ENCODE measurements at regions not wholly inside any gene's neighbourhood (a gene's known extent, or its start where the extent isn't known, plus 50 kb on each side); places are given as distances from the start of the nearest gene placed in this dataset.

DNA sequence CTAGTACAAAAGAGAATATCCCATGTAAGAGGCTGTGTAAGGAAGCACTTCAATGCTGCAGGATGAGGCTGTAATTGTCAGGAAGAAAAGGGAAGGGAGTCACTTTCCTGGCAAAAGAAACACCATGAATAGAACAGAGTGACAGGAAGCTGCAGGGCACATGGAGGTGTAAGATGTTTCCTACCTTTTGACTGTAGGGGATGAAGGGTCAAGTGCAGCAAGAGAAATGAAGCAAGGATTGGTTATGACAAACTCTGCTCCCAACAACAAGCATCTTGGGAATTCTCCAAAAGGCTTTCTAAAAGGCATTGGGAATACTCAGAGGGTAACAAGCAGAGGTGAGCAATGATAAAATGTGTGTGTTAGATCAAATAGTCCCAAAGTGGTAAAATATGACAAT, 74.3 kb upstream of the NPY2R start:
- TF ChIP-seq, protein P1, sequence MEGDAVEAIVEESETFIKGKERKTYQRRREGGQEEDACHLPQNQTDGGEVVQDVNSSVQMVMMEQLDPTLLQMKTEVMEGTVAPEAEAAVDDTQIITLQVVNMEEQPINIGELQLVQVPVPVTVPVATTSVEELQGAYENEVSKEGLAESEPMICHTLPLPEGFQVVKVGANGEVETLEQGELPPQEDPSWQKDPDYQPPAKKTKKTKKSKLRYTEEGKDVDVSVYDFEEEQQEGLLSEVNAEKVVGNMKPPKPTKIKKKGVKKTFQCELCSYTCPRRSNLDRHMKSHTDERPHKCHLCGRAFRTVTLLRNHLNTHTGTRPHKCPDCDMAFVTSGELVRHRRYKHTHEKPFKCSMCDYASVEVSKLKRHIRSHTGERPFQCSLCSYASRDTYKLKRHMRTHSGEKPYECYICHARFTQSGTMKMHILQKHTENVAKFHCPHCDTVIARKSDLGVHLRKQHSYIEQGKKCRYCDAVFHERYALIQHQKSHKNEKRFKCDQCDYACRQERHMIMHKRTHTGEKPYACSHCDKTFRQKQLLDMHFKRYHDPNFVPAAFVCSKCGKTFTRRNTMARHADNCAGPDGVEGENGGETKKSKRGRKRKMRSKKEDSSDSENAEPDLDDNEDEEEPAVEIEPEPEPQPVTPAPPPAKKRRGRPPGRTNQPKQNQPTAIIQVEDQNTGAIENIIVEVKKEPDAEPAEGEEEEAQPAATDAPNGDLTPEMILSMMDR (IDR thresholded peaks at IDR 0.05): no peak
- TF ChIP-seq POLR2A (IDR thresholded peaks at IDR 0.05): no peak

Measured in uterus (tissue), 2 donors.